Astrocyte of the cerebellum (primary cell): ENCODE measurements at regions not wholly inside any gene's neighbourhood (a gene's known extent, or its start where the extent isn't known, plus 50 kb on each side); places are given as distances from the start of the nearest gene placed in this dataset.

Source experiments
- DNase-seq: peaks from one replicate; pipeline ENCODE4 v3.0.0-alpha.2; 2011; ENCODE audit warnings: low read depth
- H3K4me3 ChIP-seq: 2 replicates; pipeline ENCODE4 v1.5.1; 2011; ENCODE audit warnings: mild to moderate bottlenecking, low read depth, low read length, moderate library complexity
- in situ Hi-C: cut with HindIII; loops from 2 replicates; pipeline ENCODE4 v1.10.0; 2017; ENCODE audit warnings: low sequenced_read_pairs
- TF ChIP-seq, protein P1 (sequence below): IDR thresholded peaks from 2 replicates; pipeline ENCODE4 v1.5.1; 2012; ENCODE audit warnings: low read length, low read depth, moderate library complexity, mild to moderate bottlenecking; ENCODE audit errors: missing control alignments

DNA sequence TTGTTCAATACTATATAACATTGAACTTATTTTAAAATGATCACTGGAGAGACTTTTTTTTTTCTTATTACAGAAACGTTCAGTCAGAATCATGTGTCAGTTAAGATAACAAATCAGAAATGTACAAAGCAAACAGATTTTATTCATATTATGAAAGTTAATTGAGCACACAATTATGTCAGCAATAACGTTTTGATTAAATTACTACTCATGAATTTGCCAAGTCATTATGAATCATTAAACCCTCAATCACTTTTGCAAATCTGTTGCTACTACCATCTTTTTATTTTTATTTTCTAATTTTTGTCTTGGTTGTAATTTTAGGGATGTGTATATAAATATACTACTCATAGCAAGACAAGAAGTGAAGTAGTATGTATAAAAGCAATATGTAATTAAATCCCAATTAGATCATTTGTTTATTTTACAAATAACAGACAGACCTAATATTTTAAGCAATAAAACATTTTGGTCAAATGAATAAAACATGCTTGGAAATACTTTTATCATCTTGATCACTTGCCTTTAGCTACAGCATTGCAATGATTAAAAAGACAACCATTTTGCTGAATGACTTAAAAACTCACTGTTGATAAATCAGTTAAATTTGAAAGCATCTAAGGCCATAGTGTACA, 893.4 kb upstream of the MIR17HG start:
- no peak overlapping the region for H3K4me3 ChIP-seq
- in situ Hi-C loops = no loop called here
- DNase-seq = no peak
- TF ChIP-seq, protein P1, sequence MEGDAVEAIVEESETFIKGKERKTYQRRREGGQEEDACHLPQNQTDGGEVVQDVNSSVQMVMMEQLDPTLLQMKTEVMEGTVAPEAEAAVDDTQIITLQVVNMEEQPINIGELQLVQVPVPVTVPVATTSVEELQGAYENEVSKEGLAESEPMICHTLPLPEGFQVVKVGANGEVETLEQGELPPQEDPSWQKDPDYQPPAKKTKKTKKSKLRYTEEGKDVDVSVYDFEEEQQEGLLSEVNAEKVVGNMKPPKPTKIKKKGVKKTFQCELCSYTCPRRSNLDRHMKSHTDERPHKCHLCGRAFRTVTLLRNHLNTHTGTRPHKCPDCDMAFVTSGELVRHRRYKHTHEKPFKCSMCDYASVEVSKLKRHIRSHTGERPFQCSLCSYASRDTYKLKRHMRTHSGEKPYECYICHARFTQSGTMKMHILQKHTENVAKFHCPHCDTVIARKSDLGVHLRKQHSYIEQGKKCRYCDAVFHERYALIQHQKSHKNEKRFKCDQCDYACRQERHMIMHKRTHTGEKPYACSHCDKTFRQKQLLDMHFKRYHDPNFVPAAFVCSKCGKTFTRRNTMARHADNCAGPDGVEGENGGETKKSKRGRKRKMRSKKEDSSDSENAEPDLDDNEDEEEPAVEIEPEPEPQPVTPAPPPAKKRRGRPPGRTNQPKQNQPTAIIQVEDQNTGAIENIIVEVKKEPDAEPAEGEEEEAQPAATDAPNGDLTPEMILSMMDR = no peak

DNA sequence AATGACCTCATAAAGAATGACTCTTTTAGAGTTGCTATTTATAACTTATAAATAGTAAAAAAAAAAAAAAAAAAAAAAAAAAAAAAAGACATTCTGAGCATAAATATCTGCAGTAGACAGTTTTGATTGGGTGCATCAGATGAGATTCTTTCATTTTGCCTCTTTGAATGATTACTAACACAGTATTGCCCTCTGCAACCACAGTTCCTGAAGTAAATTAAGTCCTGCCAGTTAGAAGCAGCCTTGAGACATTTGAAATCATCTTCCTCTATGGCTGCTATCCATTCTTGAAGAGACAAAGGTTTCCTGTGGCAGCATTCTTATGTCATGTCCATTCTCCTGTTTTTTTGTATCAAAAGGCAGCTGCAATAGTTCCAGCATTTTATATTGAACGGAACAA, 892.4 kb upstream of the MIR17HG start:
- no peak overlapping the region for H3K4me3 ChIP-seq
- TF ChIP-seq, protein P1 = no peak
- in situ Hi-C loops = no loop called here
- no peak for DNase-seq

DNA sequence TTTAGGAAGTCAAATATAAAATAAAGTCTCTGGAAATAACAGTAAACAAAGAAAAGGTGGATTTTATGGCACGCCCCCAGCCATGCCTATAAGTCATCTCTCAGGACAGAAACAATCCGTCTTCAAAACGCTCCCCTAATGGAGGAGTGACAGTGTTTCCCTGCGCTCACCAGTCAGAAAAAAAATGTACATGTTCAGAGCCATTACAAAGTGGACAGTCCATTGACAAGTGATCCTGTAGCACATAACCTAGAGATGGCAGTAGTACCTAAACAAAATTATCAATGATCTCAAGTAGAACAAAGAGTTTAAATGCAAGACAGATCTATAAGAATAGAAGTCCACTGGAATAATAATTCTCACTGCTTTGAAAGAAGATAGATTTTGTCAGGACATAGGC, 891.7 kb upstream of the MIR17HG start:
- in situ Hi-C loops = no loop called here
- no peak for DNase-seq
- H3K4me3 ChIP-seq = no peak overlapping the region
- TF ChIP-seq, protein P1 = no peak

DNA sequence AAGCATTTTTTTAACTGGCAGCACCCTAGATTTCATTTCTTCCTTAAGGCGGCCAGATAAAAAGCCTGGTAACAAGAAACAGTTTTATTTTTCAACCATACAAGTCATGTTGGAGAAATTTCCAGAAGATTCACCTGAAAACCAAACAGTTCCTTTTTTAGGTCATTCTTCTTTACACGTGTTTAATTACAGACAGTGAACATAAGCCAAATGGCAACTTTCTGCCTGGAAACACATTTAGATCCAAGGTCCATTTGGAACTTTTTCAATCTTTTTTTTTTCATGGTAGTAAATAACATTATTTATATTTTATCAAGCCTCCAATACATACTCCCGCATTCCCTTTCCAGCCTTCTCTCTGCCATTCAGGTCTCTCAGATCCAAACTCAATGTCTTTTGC, 886.1 kb upstream of the MIR17HG start:
- DNase-seq = no peak
- TF ChIP-seq, protein P1 = no peak
- in situ Hi-C loops = no loop called here
- H3K4me3 ChIP-seq = no peak overlapping the region

DNA sequence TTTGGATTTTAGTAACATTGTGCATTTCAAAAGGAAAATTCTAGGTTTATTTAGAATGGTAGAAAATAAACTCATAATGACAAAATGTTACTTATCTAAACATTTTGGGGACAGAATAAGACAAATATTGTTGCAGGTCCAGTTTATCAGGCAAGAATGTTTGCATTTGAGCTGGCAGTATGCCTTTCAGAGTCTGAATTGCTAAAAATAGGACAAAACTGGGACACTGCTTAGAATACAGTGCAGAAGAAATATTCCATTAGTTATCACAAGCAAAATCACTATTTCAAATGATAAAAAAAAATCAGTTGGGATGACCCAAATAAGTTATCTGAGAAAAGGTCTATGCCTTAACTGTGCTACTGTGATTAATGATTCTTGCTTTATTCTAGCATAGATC, 870.3 kb upstream of the MIR17HG start:
- in situ Hi-C loops = no loop called here
- TF ChIP-seq, protein P1 = no peak
- H3K4me3 ChIP-seq = no peak overlapping the region
- no peak for DNase-seq

DNA sequence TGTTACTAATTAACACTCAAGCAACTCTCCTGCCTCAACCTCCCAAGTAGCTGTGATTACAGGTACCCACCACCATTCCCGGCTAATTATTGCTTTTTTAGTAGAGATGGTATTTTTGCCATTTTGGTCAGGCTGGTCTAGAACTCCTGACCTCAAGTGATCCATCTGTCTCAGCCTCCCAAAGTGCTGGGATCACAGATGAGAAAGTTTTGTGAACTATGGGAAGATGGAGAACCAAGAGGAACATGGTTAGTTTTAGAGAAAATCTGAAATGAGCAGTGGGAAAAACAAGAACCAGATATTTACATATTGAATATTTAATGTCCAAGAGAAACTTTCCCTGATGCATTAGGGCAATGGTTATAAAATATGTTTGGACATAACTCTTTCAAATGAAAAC, 863.6 kb upstream of the MIR17HG start:
- in situ Hi-C loops = no loop called here
- DNase-seq = no peak
- H3K4me3 ChIP-seq = no peak overlapping the region
- TF ChIP-seq, protein P1 = no peak
